ENCODE measurements at regions not wholly inside any gene's neighbourhood (a gene's known extent, or its start where the extent isn't known, plus 50 kb on each side); places are given as distances from the start of the nearest gene placed in this dataset.
A peak's percentile ranks its signal among the peaks of the same experiment; 100 is the strongest.

DNA sequence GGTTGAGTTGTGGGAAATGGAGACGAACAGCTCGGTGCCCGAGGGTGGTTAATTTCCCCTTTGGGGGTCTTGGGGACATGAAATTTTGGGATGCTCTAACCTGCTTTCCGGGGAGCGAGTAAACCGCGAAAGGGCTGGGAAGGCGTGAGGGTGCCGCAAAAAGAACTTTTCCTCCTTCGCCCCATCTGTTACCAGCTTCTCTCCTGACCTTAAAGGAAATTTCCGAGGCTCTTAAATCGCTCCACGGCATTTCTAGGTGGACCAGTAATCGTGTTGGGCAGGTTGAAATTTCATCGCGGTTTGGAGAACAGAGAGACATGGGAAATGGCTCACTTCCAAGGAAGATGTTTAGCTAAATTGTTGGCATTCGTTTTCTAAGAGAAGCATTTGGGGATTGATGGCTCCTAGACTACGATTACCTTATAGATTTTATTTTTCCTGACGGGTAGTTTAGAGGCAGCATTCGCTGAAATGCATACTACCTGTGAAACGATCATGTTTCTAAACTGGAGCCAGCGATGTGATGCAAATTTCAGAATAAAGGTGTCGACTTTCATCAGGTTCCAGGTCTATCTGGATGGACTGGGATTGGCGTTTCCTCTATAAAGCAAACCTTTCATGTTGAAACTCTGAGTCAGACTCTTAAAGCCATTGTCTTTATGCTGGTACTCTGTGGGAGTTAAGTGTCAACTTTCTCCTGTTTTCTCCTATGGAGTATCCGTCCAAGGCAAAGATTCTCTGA is 414.5 kb downstream of the PCNX1 start:
- TF ChIP-seq, protein P1, sequence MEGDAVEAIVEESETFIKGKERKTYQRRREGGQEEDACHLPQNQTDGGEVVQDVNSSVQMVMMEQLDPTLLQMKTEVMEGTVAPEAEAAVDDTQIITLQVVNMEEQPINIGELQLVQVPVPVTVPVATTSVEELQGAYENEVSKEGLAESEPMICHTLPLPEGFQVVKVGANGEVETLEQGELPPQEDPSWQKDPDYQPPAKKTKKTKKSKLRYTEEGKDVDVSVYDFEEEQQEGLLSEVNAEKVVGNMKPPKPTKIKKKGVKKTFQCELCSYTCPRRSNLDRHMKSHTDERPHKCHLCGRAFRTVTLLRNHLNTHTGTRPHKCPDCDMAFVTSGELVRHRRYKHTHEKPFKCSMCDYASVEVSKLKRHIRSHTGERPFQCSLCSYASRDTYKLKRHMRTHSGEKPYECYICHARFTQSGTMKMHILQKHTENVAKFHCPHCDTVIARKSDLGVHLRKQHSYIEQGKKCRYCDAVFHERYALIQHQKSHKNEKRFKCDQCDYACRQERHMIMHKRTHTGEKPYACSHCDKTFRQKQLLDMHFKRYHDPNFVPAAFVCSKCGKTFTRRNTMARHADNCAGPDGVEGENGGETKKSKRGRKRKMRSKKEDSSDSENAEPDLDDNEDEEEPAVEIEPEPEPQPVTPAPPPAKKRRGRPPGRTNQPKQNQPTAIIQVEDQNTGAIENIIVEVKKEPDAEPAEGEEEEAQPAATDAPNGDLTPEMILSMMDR (IDR thresholded peaks at IDR 0.05) = no peak
- H3K36me3 ChIP-seq = no peaks in the 10 kb centered on the region
- peaks cover 54 to 55% of the 10 kb centered on the region in 2 experiments for H3K4me1 ChIP-seq (ENCODE audit: control insufficient read depth in 1 of 2, insufficient read depth in 1 of 2, low read depth in 1 of 2, low read length in 1 of 2)
- no peaks in the 10 kb centered on the region for H3K27me3 ChIP-seq
- no peaks in the 10 kb centered on the region for H3K9me3 ChIP-seq
- peak overlapping the region; percentile 98 for H3K27ac ChIP-seq
- peak overlapping the region; percentile 87 to 98 for H3K4me3 ChIP-seq (ENCODE audit: low read depth in 1 of 2, low read length in 1 of 2)

DNA sequence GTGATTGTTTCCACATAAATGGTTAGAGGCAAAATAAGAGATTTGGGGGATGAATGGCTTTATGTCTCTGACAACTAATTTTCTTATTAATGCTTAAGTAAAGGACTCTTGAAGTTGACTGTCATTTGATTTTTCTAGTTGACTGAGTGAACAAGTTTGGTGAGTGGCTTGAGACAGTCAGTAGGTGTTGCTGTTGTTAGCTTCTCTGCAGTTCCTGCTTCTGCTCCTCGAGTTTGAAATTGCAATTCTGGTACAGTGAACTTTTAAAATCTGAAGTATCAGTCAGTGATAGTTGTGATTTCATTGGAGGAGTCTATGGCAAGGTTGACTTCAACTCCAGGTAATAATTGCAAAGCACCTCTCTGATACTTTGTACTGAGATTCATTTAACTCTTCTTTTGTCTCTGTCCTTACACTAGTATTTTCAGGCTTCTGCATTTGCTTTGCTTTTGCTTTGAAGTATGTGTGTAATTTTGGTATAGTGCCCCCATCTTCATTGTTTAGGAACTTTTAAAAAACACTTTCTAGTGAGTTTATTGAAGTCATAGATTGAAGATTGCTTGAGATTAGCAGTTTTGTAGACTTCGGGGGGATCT is 415.5 kb downstream of the PCNX1 start:
- H3K9me3 ChIP-seq = no peaks in the 10 kb centered on the region
- TF ChIP-seq, protein P1 (IDR thresholded peaks at IDR 0.05) = peak; percentile 52
- H3K4me3 ChIP-seq (ENCODE audit: low read depth in 1 of 2, low read length in 1 of 2) = peak overlapping the region; percentile 87 to 98
- peak overlapping the region; percentile 98 for H3K27ac ChIP-seq
- no peaks in the 10 kb centered on the region for H3K27me3 ChIP-seq
- H3K4me1 ChIP-seq (ENCODE audit: control insufficient read depth in 1 of 2, insufficient read depth in 1 of 2, low read depth in 1 of 2, low read length in 1 of 2) = peaks cover 57% of the 10 kb centered on the region in 2 experiments
- H3K36me3 ChIP-seq = no peaks in the 10 kb centered on the region

DNA sequence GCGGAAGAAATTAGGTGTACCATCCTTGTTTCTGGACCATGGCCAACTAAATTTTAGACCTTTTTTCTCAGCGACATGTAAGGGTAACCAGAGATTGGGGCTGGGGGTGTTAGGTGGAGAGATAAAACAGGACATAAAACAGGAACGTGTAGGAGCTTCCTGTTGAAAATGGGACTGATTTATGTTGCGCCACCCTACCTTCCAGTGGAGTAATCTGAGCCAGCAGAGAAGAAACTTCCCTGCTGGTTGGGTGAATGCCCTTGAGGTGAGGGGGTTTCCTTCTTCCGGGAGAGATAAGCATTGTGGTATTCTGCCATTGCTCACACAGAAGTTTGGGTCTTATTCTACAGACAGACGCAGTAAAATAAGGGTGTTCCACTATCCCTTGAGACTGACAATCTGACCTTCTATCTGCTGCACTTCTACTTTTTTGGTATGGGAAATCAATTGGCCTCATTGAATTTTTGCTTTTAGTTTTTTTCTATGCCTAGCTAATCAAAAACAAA is 417.6 kb downstream of the PCNX1 start:
- H3K36me3 ChIP-seq = no peaks in the 10 kb centered on the region
- TF ChIP-seq, protein P1 (IDR thresholded peaks at IDR 0.05) = no peak
- peaks cover 63 to 72% of the 10 kb centered on the region in 2 experiments for H3K4me1 ChIP-seq (ENCODE audit: control insufficient read depth in 1 of 2, insufficient read depth in 1 of 2, low read depth in 1 of 2, low read length in 1 of 2)
- H3K4me3 ChIP-seq (ENCODE audit: low read depth in 1 of 2, low read length in 1 of 2) = peak overlapping the region; percentile 31 to 87
- no peaks in the 10 kb centered on the region for H3K27me3 ChIP-seq
- peak overlapping the region; percentile 98 for H3K27ac ChIP-seq
- no peaks in the 10 kb centered on the region for H3K9me3 ChIP-seq

DNA sequence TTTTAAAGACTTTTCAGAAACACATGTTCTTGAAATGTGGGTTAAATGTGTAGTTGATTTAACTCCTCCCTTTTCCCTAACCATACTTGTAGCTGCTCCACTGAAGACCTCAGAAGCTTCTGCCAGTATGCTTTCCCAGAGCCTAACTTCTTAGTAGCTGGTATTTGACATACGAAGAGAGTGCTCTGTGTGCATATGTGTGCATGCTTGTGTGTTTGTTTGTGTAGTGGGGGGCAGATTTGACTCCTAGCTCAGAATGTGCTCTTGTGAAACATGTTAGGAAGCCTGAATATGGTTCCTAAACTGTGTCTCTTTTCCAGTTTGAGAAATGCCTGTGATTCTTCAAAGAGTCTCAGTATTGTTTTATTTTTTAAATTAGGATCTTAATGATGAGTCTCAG is 420.4 kb downstream of the PCNX1 start:
- Histone ChIP-seq H3K4me1 (ENCODE audit: control insufficient read depth in 1 of 2, insufficient read depth in 1 of 2, low read depth in 1 of 2, low read length in 1 of 2) (peaks cover 48 to 66% of the 10 kb centered on the region in 2 experiments), H3K36me3 (no peaks in the 10 kb centered on the region), H3K27me3 (no peaks in the 10 kb centered on the region), H3K27ac (peak overlapping the region; percentile 59), H3K9me3 (no peaks in the 10 kb centered on the region), H3K4me3 (ENCODE audit: low read depth in 1 of 2, low read length in 1 of 2) (no peak overlapping the region)
- TF ChIP-seq, protein P1 (IDR thresholded peaks at IDR 0.05) = no peak

DNA sequence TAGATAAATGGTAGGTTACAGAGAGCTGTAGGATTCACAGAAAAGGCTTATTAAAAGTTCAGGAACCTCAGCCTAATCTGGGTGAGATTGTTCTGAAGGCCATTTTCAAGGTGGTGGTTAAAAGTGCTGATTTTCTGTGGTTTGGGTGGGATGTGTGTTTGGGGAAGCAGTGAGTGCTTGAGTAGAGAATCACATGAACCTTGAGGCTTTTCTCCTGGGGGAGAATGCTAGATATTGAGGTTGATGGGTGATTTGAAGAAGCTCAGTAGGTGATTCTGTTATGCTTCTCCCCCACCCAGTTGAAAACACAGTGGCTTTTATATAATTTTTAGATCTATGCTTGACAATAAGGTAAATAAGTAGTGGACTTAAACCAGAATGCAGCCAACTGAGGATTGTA is 420.9 kb downstream of the PCNX1 start:
- Histone ChIP-seq H3K36me3 (no peaks in the 10 kb centered on the region), H3K9me3 (no peaks in the 10 kb centered on the region), H3K27ac (peak overlapping the region; percentile 59), H3K27me3 (no peaks in the 10 kb centered on the region), H3K4me1 (ENCODE audit: control insufficient read depth in 1 of 2, insufficient read depth in 1 of 2, low read depth in 1 of 2, low read length in 1 of 2) (peaks cover 43 to 62% of the 10 kb centered on the region in 2 experiments), H3K4me3 (ENCODE audit: low read depth in 1 of 2, low read length in 1 of 2) (no peak overlapping the region)
- TF ChIP-seq, protein P1 (IDR thresholded peaks at IDR 0.05) = no peak
